Activated naive CD4-positive, alpha-beta T cell treated with anti-CD3 and anti-CD28 coated beads for 36 hours (primary cell): ENCODE measurements at regions not wholly inside any gene's neighbourhood (a gene's known extent, or its start where the extent isn't known, plus 50 kb on each side); places are given as distances from the start of the nearest gene placed in this dataset.
"Not testable (repeated sequence)": the region's sequence is repeated elsewhere in the genome, so short reads cannot be mapped to it uniquely, and the experiment has no call there.

Experiments
- CTCF ChIA-PET: fragments of 350-600 bp; sonication (Branson Sonifier 250); formaldehyde crosslinking; loops from one replicate; lab custom pipeline; 2021; ENCODE audit warnings: antibody characterized with exemption; lab: Charles Lee
- DNase-seq: peaks from one replicate; pipeline ENCODE4 v3.0.0-alpha.2; 2020
- H3K27ac Mint-ChIP-seq: one replicate; pipeline ENCODE4 v1.8.0; 2021; ENCODE audit warnings: mild to moderate bottlenecking, mixed read lengths
- H3K27me3 Mint-ChIP-seq: one replicate; pipeline ENCODE4 v1.8.0; 2021; ENCODE audit warnings: low read depth, mixed read lengths
- H3K36me3 Mint-ChIP-seq: one replicate; pipeline ENCODE4 v1.8.0; 2021; ENCODE audit warnings: low read depth, mixed read lengths
- H3K4me1 Mint-ChIP-seq: one replicate; pipeline ENCODE4 v1.8.0; 2021; ENCODE audit warnings: low read depth, mixed read lengths
- H3K4me3 Mint-ChIP-seq: one replicate; pipeline ENCODE4 v1.8.0; 2021; ENCODE audit warnings: mild to moderate bottlenecking, moderate library complexity, mixed read lengths
- H3K9me3 Mint-ChIP-seq: one replicate; pipeline ENCODE4 v1.8.0; 2021; ENCODE audit warnings: mixed read lengths
- intact Hi-C: fragments of 100-400 bp; cut with micrococcal nuclease; formaldehyde crosslinking; loops from one replicate; pipeline ENCODE4 v1.15.1; 2023

DNA sequence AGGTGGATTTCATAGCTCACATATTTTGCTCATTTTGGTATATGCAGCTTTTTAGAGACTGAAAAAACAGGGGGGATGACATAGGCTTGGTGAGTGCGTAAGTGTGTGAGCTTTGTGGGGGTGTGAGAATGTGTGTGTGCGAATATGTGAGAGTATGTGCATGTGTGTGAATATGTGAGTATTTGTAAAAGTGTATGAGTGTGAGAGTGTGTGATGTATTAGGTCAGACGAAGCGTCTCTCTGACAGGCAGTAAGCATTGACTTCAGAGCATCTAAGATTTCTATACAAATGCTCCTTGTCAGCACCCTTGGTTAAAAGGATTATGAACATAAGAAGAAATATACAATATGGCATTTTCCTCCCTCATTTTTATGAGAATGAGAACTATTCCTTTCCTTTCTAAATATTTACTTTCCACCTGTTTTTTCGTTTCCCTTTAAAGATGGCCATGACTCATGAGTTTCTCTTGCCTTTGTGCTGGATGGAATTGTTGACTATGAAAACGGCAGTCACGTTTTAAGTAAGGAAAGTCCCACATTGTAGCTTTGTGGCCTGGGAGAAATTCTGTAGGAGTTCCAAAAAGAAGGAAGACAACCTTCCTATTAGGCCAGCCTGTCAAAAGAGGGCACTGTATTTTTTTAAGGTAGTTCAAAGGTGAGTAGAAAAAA is 276.4 kb downstream of the FOXL1 start:
- no peaks in the 10 kb centered on the region for H3K9me3 Mint-ChIP-seq
- H3K4me1 Mint-ChIP-seq = no peaks in the 10 kb centered on the region
- H3K36me3 Mint-ChIP-seq = no peaks in the 10 kb centered on the region
- no peaks in the 10 kb centered on the region for H3K27me3 Mint-ChIP-seq
- H3K4me3 Mint-ChIP-seq = no peak overlapping the region
- DNase-seq = no peak
- CTCF ChIA-PET = interaction anchor here (0.6 to 1.2 kb wide), 2 partner anchors 19 to 103 kb away, joined by 4 to 5 read pairs; no protein-coding TSS in a partner anchor
- intact Hi-C loops = no loop called here
- H3K27ac Mint-ChIP-seq = no peak overlapping the region

GRCh38 chr16:86856946-86857586 is 278.7 kb downstream of the FOXL1 start:
- no peak for DNase-seq
- Mint-ChIP-seq H3K27me3 (no peaks in the 10 kb centered on the region), H3K27ac (no peak overlapping the region), H3K36me3 (no peaks in the 10 kb centered on the region), H3K4me3 (no peak overlapping the region), H3K9me3 (no peaks in the 10 kb centered on the region), H3K4me1 (no peaks in the 10 kb centered on the region)
- intact Hi-C loops = no loop called here
- CTCF ChIA-PET = no interaction called here

GRCh38 chr16:86857807-86858206 is 279.5 kb downstream of the FOXL1 start:
- H3K27me3 Mint-ChIP-seq = no peaks in the 10 kb centered on the region

GRCh38 chr16:86858501-86858900 is 280.2 kb downstream of the FOXL1 start:
- Mint-ChIP-seq H3K4me3 (no peak overlapping the region), H3K36me3 (no peaks in the 10 kb centered on the region), H3K9me3 (no peaks in the 10 kb centered on the region), H3K4me1 (no peaks in the 10 kb centered on the region), H3K27ac (no peak overlapping the region), H3K27me3 (no peaks in the 10 kb centered on the region)
- no peak for DNase-seq
- CTCF ChIA-PET = no interaction called here
- intact Hi-C loops = no loop called here

More at GRCh38 chr16:86857807-86858206, 279.5 kb downstream of the FOXL1 start:
- no peak for DNase-seq
- H3K9me3 Mint-ChIP-seq = no peaks in the 10 kb centered on the region
- no peaks in the 10 kb centered on the region for H3K36me3 Mint-ChIP-seq
- CTCF ChIA-PET = no interaction called here
- intact Hi-C loops = no loop called here
- H3K4me1 Mint-ChIP-seq = no peaks in the 10 kb centered on the region
- H3K27ac Mint-ChIP-seq = no peak overlapping the region
- no peak overlapping the region for H3K4me3 Mint-ChIP-seq

- H3K27me3 Mint-ChIP-seq, H3K4me1 Mint-ChIP-seq, DNase-seq, H3K36me3 Mint-ChIP-seq, intact Hi-C loops, CTCF ChIA-PET, H3K4me3 Mint-ChIP-seq, H3K9me3 Mint-ChIP-seq, H3K27ac Mint-ChIP-seq: not testable (repeated sequence)
Measured at GRCh38 chr16:86861270-86861858, 283.0 kb downstream of the FOXL1 start.

DNA sequence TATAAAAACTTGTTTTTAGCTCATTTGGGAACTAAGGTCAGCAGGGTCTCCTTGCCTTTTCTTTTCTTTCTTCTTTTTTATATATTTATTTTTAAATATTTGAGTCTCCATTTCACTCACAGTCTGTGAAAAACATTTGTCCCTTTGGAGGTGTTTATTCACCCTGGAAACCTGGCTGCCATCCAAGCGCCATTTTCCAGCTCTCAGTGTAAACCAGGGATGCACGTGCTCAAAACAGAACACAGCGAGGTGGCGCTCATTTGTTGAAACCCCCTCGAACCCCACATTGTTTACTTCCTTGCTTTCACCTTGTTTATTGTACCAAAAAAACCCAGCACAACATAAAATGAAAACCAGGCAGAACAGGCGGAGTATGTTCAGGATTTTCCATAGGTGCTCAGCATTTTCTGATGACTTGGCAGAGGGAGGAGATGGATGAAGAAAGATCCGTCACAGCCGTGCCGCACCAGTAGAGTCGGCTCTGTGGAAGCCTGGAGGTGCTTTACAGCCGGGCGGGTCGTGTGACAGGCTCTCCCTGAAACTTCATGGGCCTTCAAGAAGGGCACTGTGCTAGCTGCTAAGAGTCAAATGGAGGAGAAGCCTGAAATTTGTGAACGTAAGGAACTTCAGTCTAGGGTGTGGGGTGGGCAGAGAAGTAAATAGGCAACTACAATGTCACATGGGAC is 284.4 kb downstream of the FOXL1 start:
- Mint-ChIP-seq H3K4me3 (no peak overlapping the region), H3K27me3 (no peaks in the 10 kb centered on the region), H3K27ac (no peak overlapping the region), H3K4me1 (no peaks in the 10 kb centered on the region), H3K36me3 (no peaks in the 10 kb centered on the region), H3K9me3 (peaks cover 2% of the 10 kb centered on the region)
- DNase-seq = no peak
- intact Hi-C loops = no loop called here
- CTCF ChIA-PET = no interaction called here

GRCh38 chr16:86863609-86864008 is 285.3 kb downstream of the FOXL1 start:
- Mint-ChIP-seq H3K4me3 (no peak overlapping the region), H3K4me1 (no peaks in the 10 kb centered on the region), H3K27me3 (no peaks in the 10 kb centered on the region), H3K36me3 (no peaks in the 10 kb centered on the region), H3K27ac (no peak overlapping the region), H3K9me3 (peaks cover 2% of the 10 kb centered on the region)
- intact Hi-C loops = no loop called here
- CTCF ChIA-PET = no interaction called here
- DNase-seq = no peak

- DNase-seq = no peak
- no peak overlapping the region for H3K27ac Mint-ChIP-seq
- intact Hi-C loops = no loop called here
- H3K4me1 Mint-ChIP-seq = no peaks in the 10 kb centered on the region
- no peak overlapping the region for H3K4me3 Mint-ChIP-seq
- H3K27me3 Mint-ChIP-seq = no peaks in the 10 kb centered on the region
- H3K9me3 Mint-ChIP-seq = peaks cover 2% of the 10 kb centered on the region
- H3K36me3 Mint-ChIP-seq = no peaks in the 10 kb centered on the region
- CTCF ChIA-PET = no interaction called here
Measured at GRCh38 chr16:86864586-86864985, 286.2 kb downstream of the FOXL1 start.

- intact Hi-C loops = no loop called here
- Mint-ChIP-seq H3K36me3 (no peaks in the 10 kb centered on the region), H3K4me1 (no peaks in the 10 kb centered on the region), H3K4me3 (no peak overlapping the region), H3K9me3 (peaks cover 2% of the 10 kb centered on the region), H3K27me3 (no peaks in the 10 kb centered on the region), H3K27ac (no peak overlapping the region)
- CTCF ChIA-PET = no interaction called here
- no peak for DNase-seq
Measured at GRCh38 chr16:86865851-86866662, 287.7 kb downstream of the FOXL1 start.

DNA sequence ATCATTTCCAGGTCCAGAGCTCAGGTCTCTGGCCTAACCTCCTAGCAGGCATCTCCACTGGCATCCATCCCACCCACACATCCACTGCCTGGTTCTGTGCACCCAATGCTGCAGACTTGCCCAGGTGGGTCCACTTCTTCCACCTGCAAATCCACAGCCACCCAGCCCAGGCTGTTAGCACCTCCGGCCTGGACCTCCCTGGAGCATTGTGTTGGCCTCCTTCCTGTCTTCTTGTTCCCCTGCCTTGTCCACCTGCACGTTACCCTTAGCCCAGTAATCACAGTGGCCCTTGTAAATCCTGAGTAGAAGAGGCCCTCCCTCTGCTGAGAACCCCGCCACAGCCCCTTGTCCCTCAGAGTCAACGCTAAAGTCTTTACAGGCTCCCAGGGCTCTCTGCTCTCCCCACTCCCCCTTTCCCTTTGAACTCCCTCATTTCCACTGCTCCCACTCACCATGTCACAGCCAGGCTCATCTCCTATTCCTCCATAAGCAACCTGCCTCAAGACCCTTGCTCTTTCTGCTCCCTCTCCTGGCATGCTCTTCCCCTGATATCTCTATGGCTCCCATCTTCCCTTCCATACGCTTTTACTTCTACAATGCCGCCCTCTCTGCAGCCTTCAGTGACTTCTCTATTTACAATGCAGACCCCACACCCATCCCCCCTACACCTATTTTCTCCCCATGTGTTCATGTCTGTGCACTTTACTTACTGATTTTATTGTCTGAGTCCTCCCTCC is 288.8 kb downstream of the FOXL1 start:
- no peak for DNase-seq
- Mint-ChIP-seq H3K4me1 (no peaks in the 10 kb centered on the region), H3K27ac (no peak overlapping the region), H3K36me3 (no peaks in the 10 kb centered on the region), H3K4me3 (no peak overlapping the region), H3K27me3 (no peaks in the 10 kb centered on the region), H3K9me3 (peaks cover 2% of the 10 kb centered on the region)
- intact Hi-C loops = no loop called here
- CTCF ChIA-PET = no interaction called here

DNA sequence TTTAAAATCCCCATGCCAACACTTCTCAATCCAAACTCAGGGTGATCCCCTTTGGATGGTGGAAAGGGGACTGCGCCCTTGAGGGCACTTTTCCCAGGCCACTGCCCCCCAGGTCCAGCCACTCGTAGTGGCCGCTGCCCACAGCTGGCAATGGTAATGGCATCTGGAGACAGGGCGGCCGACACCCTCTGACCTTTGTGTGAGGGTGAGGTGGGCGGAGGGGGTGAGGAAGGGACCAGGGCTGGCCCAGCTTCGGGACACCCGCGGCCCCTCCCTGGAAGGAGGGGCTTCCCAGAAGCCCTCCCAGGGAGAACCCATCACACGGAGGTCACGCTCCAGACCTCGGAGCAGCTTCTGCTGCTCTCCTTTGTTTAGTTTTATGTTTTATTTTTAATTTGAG is 289.7 kb downstream of the FOXL1 start:
- Mint-ChIP-seq H3K27me3 (no peaks in the 10 kb centered on the region), H3K9me3 (peaks cover 2% of the 10 kb centered on the region), H3K36me3 (no peaks in the 10 kb centered on the region), H3K4me1 (no peaks in the 10 kb centered on the region), H3K4me3 (no peak overlapping the region), H3K27ac (no peak overlapping the region)
- CTCF ChIA-PET = no interaction called here
- intact Hi-C loops = no loop called here
- no peak for DNase-seq
